Breast epithelium (tissue), 4 donors: ENCODE measurements at regions not wholly inside any gene's neighbourhood (a gene's known extent, or its start where the extent isn't known, plus 50 kb on each side); places are given as distances from the start of the nearest gene placed in this dataset.

Experiments used
- DNase-seq, 2 donors: peaks; one replicate each; pipeline ENCODE4 v3.0.0-alpha.2; 2019; ENCODE audit warnings: low spot score in 2 of 2
- H3K27ac ChIP-seq, 2 donors: fragments of 200-600 bp; sonication (generic) in 1 of 2; one replicate each; pipeline ENCODE4 v1.5.1; 2016 to 2019; ENCODE audit warnings: mild to moderate bottlenecking in 1 of 2
- H3K27me3 ChIP-seq, 2 donors: fragments of 200-600 bp; sonication (generic) in 1 of 2; one replicate each; pipeline versions ENCODE4 v1.5.1 to v1.6.0; 2017 to 2019; ENCODE audit warnings: control low read depth in 1 of 2, mild to moderate bottlenecking in 1 of 2
- H3K36me3 ChIP-seq: fragments of 200-600 bp; one replicate; pipeline ENCODE4 v1.5.1; 2019
- H3K4me1 ChIP-seq, 2 donors: fragments of 200-600 bp; sonication (generic); one replicate each; pipeline ENCODE4 v1.5.1; 2016 to 2019; ENCODE audit warnings: control low read depth in 1 of 2
- H3K4me3 ChIP-seq, 3 donors: fragments of 200-600 bp; sonication (generic); 1 replicate in 2 of 3; 2 replicates in 1 of 3; pipeline ENCODE4 v1.5.1; 2016 to 2019; ENCODE audit warnings: mild to moderate bottlenecking in 3 of 3, moderate library complexity in 2 of 3
- H3K9me3 ChIP-seq, 2 donors: fragments of 200-600 bp; sonication (generic) in 1 of 2; one replicate each; pipeline ENCODE4 v1.5.1; 2016 to 2019; ENCODE audit warnings: control low read depth in 1 of 2
- CTCF ChIP-seq, 3 donors: fragments of 450-650 bp; IDR thresholded peaks; one replicate each; pipeline ENCODE4 v1.5.1; 2016 to 2017; ENCODE audit warnings: antibody characterized with exemption in 3 of 3, mild to moderate bottlenecking in 3 of 3, moderate library complexity in 3 of 3
- POLR2A ChIP-seq: fragments of 450-650 bp; IDR thresholded peaks from one replicate; pipeline ENCODE4 v1.6.1; 2016; ENCODE audit warnings: antibody characterized with exemption, mild to moderate bottlenecking, moderate library complexity
- POLR2AphosphoS5 ChIP-seq, 3 donors: sonication (generic); formaldehyde crosslinking; IDR thresholded peaks; one replicate each; pipeline ENCODE4 v1.6.1; 2017; ENCODE audit warnings: antibody characterized with exemption in 3 of 3
- intact Hi-C: fragments of 100-400 bp; cut with DNase I; formaldehyde crosslinking; loops from one replicate; pipeline ENCODE4 v1.15.1; 2023; ENCODE audit warnings: low total_unique reads

- intact Hi-C loops, result no loop called here
- H3K27me3 ChIP-seq, result no peaks in the 10 kb centered on the region
These were observed 191.3 kb upstream of the CTSO start for GRCh38 chr4:156144961-156145360.

GRCh38 chr4:156138781-156139280, 185.2 kb upstream of the CTSO start:
- no peaks in the 10 kb centered on the region for H3K9me3 ChIP-seq
- H3K4me3 ChIP-seq, result no peak overlapping the region
- H3K27me3 ChIP-seq, result no peaks in the 10 kb centered on the region
- no peaks in the 10 kb centered on the region for H3K4me1 ChIP-seq
- no peak for DNase-seq
- intact Hi-C loops, result no loop called here
- H3K27ac ChIP-seq, result no peak overlapping the region
- no peaks in the 10 kb centered on the region for H3K36me3 ChIP-seq
- TF ChIP-seq POLR2A (no peak), CTCF (IDR thresholded peaks at IDR 0.05) (no peak)

More at GRCh38 chr4:156144961-156145360, 191.3 kb upstream of the CTSO start:
- DNase-seq, result no peak
- Histone ChIP-seq H3K4me1 (no peaks in the 10 kb centered on the region), H3K9me3 (no peaks in the 10 kb centered on the region), H3K36me3 (peaks cover 9% of the 10 kb centered on the region), H3K27ac (no peak overlapping the region), H3K4me3 (no peak overlapping the region)
- no peak for TF ChIP-seq POLR2A
- no peak for TF ChIP-seq CTCF (IDR thresholded peaks at IDR 0.05)
- no peak for TF ChIP-seq POLR2AphosphoS5 (IDR thresholded peaks at IDR 0.05)

GRCh38 chr4:156137679-156138473, 184.2 kb upstream of the CTSO start:
- no peaks in the 10 kb centered on the region for H3K9me3 ChIP-seq
- H3K27ac ChIP-seq, result no peak overlapping the region
- intact Hi-C loops, result no loop called here

GRCh38 chr4:156132196-156132595, 178.5 kb upstream of the CTSO start:
- no peaks in the 10 kb centered on the region for H3K9me3 ChIP-seq
- TF ChIP-seq POLR2AphosphoS5 (IDR thresholded peaks at IDR 0.05) (no peak), POLR2A (no peak), CTCF (IDR thresholded peaks at IDR 0.05) (no peak)
- H3K4me3 ChIP-seq, result no peak overlapping the region
- H3K27ac ChIP-seq, result no peak overlapping the region
- no peaks in the 10 kb centered on the region for H3K27me3 ChIP-seq
- intact Hi-C loops, result no loop called here
- H3K4me1 ChIP-seq, result no peaks in the 10 kb centered on the region
- DNase-seq, result no peak
- H3K36me3 ChIP-seq, result no peaks in the 10 kb centered on the region

More at GRCh38 chr4:156137679-156138473, 184.2 kb upstream of the CTSO start:
- Histone ChIP-seq H3K27me3 (no peaks in the 10 kb centered on the region), H3K4me3 (no peak overlapping the region), H3K4me1 (no peaks in the 10 kb centered on the region), H3K36me3 (no peaks in the 10 kb centered on the region)
- no peak for TF ChIP-seq CTCF (IDR thresholded peaks at IDR 0.05)
- TF ChIP-seq POLR2AphosphoS5 (IDR thresholded peaks at IDR 0.05), result no peak
- TF ChIP-seq POLR2A, result no peak
- DNase-seq, result no peak

GRCh38 chr4:156128616-156129015, 174.9 kb upstream of the CTSO start:
- no peaks in the 10 kb centered on the region for H3K36me3 ChIP-seq
- no peaks in the 10 kb centered on the region for H3K4me1 ChIP-seq
- DNase-seq, result no peak
- H3K27ac ChIP-seq, result no peak overlapping the region
- no peak for TF ChIP-seq POLR2A
- no peak for TF ChIP-seq POLR2AphosphoS5 (IDR thresholded peaks at IDR 0.05)
- no peak for TF ChIP-seq CTCF (IDR thresholded peaks at IDR 0.05)
- intact Hi-C loops, result no loop called here
- peaks cover 0 to 6% of the 10 kb centered on the region in 2 donors for H3K9me3 ChIP-seq
- H3K4me3 ChIP-seq, result no peak overlapping the region
- H3K27me3 ChIP-seq, result no peaks in the 10 kb centered on the region
